ENCODE measurements at regions not wholly inside any gene's neighbourhood (a gene's known extent, or its start where the extent isn't known, plus 50 kb on each side); places are given as distances from the start of the nearest gene placed in this dataset.
A peak's percentile ranks its signal among the peaks of the same experiment; 100 is the strongest.
"Not testable (repeated sequence)": the region's sequence is repeated elsewhere in the genome, so short reads cannot be mapped to it uniquely, and the experiment has no call there.

DNA sequence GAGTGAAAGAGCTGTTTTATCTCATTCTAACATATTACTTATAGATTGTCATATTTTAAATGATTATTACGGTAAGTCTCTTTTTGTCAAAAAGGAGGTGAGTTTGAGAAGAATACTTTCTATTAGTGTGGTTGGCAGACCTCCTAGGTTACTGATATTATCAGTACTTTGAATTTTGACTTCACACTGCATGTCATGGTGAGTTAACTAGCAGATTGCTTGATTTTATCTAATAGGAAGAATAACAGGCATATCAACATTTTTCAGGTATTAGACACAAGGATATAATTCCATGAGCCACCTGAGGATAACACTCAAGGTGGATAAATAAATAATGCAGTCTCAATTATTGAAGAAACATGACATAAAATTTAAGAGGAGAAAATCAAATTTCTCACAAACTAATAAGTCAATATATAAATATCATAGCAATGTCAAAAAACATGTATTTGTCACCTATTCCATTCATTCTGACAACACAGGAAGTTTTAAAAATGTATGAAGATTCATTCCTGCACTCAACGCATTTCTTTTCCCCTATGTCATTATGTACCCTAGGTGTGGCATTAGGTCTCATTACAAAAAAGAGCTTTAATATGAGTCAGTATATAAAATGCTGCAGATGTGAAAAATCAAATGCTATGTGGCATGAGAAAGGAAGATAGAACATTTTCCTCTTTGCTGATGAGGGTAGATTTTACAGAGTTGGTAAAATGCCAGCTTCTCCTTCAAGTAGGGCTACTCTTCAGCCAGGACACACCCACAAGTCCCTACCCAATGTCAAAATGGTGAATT is 1621.6 kb downstream of the REEP3 start:
- no peak for DNase-seq (ENCODE audit: low spot score)

DNA sequence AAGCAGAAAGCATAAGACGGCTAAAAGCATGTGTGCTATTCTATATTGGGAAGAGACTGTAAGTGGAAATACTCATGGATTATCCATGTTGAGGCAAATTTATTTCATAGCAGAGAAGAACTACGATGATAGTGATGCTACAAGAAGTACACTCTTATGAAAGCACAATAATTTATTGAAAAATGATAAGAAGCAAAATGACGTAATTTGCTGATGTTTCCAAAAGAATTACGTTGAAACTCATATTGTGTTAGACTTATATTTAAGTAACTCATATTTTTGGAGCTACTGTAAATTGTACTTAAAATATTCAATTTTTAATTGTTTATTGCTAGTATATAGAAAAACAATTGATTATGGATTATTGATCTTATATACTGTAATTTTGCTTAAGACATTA is 1622.5 kb downstream of the REEP3 start:
- no peak for DNase-seq (ENCODE audit: low spot score)

DNA sequence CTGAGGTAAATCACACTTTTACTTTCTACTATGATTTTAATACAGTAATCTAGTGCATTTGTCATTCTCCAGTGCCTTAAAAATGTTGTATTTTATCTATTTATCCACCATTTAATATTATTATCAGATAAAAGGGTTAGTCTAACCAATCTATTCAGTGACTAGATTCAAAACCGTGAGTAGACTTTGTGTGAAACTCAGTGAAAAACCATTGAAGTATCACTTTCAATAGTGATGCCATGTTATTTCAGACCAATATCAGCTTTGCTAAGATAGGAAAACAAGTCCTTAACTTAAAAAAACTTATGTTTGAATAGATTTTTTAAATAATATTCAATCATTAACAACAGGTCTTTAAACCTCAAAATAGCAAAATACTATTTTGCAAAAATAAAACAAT is 1628.7 kb downstream of the REEP3 start:
- DNase-seq (ENCODE audit: low spot score) = no peak

DNA sequence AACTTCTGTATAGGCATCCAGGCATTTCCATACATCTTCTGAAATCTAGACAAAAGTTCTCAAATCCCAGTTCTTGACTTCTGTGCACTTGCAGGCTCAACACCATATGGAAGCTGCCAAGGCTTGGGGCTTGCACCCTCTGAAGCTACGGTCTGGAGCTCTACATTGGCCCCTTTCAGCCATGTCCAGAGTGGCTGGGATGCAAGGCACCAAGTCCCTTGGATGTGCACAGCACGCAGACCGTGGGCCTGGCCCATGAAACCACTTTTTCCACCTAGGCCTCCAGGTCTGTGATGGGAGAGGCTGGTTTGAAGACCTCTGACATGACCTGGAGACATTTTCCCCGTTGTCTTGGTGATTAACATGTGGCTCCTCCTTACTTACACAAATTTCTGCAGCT is 1645.1 kb downstream of the REEP3 start:
- DNase-seq (ENCODE audit: low spot score) = no peak

DNA sequence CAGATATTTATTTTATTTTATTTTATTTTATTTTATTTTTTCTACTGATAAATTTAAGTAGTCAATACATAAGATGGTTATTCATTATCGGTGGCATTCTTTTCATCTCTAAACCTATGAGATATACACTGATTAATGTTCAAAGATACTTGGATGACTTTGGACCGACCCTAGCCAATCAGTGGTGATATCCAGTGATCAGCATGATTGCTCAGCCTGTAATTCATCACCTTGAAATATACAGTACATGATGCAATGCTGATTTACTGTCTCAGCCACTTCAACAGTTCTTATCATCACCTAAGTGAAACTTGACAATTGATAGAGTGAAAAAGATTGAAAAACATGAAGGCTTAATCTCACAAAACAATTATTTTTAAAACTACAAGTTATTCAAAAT is 1651.0 kb downstream of the REEP3 start:
- DNase-seq (ENCODE audit: low spot score) = no peak

DNA sequence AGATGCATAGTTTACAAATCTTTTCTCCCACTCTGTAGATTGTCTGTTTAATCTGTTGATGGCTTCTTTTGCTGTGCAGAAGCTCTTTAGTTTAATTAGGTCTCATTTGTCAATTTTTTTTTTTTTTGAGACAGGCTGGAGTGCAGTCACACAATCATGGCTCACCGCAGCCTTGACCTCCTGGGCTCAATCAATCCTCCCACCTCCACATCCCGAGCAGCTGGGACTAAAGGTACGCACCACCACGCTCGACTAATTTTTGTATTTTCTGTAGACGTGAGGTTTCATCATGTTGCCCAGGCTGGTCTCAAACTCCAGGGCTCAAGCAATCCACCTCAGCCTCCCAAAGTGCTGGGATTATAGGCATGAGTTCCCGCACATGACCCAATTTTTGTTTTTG is 1655.8 kb downstream of the REEP3 start:
- DNase-seq (ENCODE audit: low spot score) = no peak

DNA sequence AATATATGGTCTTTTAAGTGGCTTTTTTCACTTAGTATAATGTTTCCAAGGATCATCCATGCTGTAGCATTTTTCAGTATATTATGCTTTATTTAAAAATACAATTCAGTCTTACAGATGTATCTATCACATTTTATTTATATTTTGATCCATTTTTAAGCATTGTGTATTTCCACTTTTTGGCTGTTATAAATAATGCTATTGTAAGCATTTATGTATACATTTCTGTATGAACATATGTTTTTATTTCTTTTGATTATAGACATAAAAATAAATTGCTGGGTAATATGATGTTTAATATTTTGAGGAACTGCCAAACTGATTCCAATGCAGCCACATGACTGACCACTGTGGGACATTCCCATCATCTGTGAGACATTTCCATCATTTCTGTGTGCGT is 1662.0 kb downstream of the REEP3 start:
- no peak for DNase-seq (ENCODE audit: low spot score)

DNA sequence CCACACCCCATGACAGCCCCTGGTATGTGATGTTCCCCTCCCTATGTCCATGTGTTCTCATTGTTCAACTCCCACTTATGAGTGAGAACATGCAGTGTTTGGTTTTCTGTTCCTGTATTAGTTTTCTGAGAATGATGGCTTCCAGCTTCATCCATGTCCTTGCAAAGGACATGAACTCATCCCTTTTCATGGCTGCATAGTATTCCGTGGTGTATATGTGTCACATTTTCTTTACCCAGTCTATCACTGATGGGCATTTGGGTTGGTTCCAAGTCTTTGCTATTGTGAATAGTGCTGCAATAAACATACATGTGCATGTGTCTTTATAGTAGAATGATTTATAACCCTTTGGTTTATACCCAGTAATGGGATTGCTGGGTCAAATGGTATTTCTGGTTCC is 1665.5 kb downstream of the REEP3 start:
- not testable (repeated sequence) for DNase-seq (ENCODE audit: low spot score)

DNA sequence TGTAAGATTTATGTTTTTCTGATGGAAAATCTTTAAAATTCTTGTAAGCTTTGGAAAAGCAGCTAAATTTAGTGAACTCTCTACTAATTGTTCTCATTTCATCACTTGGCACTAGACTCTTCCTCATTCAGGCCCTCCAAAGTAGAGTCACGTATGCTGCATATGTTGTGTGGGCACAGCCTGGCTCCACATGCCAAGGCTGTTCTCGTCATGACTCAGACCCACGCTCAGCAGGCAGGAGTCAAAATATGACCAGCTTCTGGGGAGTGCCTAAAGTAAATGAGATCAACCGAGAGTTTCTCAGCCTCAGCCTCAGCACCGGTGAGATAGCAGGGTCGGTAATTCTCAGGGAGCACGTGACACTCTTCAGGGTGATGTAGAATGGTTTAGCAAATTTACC is 1672.9 kb downstream of the REEP3 start:
- DNase-seq (ENCODE audit: low spot score) = peak; percentile 81

DNA sequence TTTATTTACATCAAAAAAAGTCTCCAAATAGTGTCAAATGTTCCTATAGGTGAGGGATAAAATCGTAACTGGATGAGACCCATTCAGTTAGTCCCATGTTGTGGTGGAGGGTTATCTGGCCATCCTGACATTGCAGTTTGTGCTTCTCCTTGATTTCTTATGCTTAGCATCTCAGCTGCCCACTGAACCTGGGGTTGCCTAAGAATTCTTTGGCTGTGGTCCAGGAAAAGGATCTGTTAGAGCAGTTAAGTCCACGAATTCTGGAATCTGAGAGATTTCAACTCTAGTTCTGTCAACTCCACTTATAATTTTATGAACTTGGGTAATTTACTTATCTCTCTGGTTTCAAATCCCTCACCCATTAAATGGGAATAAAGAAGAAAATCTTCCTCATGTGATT is 1673.4 kb downstream of the REEP3 start:
- no peak for DNase-seq (ENCODE audit: low spot score)

DNA sequence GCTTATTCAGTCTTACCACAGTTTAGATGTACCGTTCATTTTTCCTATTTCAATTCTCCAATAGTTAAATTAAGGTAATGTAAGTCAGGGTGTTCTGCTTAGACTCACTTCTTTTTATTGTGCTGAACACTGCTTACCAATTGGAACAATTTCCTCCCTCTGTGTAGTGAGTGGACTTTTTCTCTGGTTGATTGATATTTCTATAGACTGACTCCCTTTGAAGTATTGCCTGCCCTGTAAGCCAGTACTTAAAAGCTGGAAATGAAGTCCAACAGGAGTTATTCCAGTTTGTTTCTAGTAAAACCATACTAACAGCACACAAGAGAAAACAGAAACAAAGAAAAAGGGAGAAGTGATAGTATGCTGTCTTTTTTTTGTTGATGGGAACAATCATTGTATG is 1674.9 kb downstream of the REEP3 start:
- DNase-seq (ENCODE audit: low spot score) = no peak

DNA sequence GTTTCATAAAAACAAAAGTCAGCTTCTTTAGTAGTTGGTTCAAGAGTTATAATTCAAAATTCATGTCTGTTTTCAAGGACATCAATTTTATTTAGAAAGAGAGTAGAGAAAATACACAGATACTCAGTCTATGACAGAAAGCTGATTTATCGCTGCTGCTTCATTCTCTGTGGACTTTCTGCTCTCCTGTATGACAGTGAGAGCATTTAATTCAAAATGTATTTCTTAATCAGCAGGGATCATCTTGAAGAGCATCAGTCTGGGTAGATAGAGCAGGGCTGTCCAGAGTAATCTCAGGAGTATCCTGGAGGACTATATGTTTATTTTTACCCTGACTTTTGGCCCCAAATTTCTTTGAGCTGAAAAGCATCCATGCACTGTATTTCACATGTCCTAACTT is 1676.7 kb downstream of the REEP3 start:
- no peak for DNase-seq (ENCODE audit: low spot score)

DNA sequence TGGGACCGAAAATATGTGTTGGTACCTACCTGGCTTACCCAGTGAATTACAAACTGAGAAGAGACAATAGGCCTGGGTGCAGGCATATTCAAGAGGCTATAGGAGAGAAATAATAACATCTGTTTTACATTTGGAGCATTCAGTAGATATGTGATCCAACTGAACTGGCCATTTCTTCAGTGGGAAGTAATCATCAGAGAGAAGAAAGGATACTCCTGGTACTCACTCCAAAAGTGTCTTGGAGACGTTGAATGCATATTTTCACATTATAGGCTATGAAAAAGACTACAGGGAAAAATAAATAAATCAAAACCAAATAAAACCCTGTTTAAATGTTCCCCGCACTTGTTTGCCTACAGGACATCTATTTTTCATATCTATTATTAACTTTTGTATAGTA is 1680.3 kb downstream of the REEP3 start:
- DNase-seq (ENCODE audit: low spot score) = no peak

DNA sequence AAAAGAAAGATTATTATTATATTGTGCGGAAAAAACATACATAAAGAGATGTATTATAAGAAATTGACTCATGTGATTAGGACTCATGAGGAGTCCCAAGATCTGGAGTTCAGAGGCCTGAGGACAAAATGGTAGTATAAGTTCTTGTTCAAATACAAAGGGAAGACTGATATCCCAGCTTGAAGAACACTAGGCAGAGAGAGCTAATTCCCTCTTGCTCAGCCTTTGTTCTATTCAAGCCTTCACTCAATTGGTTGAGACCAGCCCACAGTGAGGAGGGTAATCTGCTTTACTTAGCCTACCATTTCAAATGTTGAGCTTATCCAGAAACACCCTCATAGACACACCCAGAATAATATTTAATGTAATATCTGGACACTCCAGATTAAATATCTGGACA is 1683.8 kb downstream of the REEP3 start:
- DNase-seq (ENCODE audit: low spot score) = no peak

DNA sequence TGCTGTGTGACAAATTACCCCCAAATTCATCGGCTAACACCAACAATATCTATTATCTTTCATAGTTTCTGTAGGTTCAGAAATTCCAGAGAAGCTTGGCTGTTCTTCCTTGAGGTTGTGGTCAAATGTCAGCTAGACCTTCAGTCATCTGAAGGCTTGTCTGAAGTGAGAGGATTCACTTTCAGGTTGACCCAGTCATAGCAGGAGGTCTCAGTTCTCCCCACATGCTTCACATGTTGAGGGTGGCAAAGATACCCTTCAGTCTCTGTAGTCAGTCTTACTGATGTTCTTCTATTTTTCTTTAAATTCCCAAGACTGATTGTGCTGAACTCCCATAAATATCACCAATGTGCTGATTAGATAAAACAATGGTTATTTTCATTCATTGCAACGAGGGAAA is 1692.0 kb downstream of the REEP3 start:
- DNase-seq (ENCODE audit: low spot score) = no peak

DNA sequence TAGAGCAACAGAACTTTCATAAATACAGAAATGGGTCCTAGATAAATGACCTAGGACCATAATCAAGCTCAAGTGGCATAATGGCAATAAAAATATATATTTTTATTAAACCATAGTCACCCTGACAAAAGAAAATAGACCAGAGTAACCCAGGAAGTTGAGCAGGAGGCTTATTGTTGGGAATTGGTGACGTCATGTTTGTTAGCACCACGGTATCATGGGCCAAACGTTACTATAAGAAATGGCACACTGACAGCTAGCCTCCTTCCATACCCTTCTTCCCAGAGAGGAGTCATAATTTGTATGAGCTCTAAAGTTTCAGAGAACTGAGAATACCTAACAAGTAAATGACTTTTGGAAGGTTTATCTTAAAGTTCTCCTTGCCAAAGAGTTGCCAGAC is 1698.2 kb downstream of the REEP3 start:
- no peak for DNase-seq (ENCODE audit: low spot score)

DNA sequence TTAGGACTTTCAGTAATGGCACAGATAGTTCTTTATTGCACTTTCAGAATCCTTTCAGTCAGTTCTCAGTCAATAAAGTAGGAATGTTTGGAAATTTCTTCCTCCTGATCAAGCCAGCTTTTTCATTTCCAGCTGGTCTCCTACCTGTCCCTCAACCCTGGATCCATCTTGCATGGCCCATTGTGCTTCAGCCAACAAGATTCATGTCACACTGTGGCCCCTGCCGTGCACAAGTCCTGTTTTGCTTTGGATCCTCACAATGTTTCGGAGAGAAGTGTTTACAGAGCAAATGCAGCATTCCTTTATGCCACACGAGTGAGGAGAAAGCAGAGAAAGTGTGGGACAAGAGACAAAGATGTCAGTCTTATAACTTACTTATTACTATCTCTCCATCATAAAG is 1694.7 kb upstream of the LRRTM3 start:
- DNase-seq (ENCODE audit: low spot score) = no peak

DNA sequence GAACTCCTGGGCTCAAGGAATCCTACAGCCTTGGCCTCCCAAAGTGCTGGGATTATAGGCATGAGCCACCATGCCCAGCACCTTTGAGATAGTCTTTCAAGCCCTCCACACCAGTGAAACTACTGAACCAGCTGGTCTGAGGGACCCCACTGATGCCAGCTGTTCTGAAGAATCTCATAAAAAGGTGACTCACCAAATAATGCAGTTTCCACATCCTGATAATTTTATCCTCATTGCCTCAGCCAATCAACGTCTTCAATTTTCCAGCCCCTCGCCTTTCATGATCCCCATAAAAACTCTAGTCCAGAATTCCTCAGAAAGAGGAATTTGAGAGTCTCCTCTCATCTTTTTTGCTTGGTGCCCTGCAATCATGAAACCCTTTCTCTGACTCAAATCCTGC is 1691.6 kb upstream of the LRRTM3 start:
- DNase-seq (ENCODE audit: low spot score) = no peak

DNA sequence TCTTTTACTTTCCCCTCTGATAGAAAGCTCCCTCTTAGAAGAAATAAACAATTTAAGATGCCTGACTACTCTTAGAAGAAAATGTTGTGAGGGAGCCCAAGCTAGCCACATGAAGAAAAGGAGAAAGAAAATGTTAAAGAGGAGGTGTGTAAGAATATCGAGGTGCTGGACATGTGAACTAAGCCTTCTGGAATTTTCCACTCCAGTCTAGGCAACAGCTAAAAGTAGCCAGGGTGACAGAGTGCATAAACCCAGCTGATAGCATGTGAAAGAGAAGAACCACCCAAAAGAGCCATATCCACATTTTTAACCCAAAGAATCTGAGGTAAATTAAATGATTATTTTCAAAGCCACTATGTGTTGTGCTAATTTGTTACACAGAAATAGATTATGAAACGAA is 1690.6 kb upstream of the LRRTM3 start:
- DNase-seq (ENCODE audit: low spot score) = no peak

DNA sequence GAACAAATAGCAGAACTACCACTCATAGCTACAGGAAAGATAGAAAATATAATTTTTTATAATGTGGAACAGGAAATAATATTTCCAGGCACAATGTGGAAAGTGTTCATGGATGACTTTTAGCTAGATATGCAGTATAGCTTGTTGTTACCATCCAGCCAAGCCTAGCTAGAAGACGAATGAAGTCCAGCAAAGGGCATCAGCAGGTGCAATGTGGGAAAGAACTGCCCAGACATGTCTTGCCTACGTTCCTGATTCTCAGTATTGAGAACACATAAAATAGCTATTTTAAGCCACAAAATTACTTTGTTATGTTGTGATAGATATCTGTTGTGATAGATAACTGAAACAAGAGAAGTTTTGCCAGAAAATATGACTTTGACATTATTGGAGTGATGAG is 1690.0 kb upstream of the LRRTM3 start:
- DNase-seq (ENCODE audit: low spot score) = no peak

DNA sequence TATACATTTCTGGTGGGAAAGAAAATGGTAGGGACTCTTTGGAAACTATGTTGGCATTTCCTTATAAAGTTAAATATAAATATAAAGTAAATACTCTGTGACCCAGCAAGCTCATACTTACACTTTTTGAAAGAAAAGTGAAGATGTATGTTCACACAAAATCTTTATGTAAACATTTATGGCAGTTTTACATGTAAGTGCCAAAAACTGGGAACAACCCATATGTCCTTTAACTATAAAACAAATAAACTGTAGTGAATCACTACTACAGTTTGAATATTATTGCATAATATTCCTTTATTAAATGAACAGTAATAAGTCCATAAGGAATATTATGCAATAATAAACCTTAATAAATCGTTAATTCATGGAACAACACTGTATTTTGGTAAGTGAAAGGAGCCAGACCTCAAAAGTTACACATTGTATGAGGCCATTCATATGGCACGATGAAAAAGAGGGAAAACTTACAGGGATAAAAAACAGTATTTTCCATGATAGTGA is 1660.3 kb upstream of the LRRTM3 start:
- no peak for DNase-seq (ENCODE audit: low spot score)

DNA sequence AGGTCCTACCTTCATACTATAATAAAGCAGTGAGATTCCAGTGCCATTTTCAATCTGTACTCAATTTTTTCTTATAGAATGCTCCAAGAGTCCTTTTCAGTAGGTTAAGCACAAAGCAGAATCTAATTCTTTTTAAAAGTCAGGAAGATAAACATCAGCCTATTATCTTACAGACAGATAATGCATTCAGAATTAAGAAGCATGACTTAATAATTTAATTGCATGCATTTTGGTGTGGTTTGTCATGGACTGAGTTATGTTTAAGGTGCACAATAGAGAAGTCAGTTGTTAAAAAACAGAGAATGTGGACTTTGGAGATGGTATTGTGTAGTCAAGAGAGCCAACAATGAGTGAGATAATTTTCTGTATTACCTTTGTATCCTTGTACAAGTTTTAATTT is 1656.3 kb upstream of the LRRTM3 start:
- DNase-seq (ENCODE audit: low spot score) = not testable (repeated sequence)

DNA sequence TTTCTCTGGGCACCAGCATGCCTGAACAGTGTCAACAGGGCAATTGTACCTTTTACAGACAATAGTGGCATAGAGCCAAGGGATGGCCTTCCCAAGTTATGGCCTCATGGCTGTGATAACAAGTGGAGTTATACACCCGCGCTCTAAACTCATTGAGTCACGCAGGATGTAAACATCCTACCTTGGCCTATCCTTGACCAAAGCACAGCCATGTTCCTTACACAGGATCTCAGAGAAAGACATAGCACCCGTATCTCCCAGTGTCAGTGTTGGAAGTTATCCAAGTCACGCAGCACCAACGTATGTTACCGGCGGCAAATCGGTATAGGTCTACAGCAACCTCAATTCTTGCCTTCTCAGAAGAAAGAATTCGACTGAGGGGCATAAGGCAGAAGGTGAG is 1654.9 kb upstream of the LRRTM3 start:
- DNase-seq (ENCODE audit: low spot score) = no peak

DNA sequence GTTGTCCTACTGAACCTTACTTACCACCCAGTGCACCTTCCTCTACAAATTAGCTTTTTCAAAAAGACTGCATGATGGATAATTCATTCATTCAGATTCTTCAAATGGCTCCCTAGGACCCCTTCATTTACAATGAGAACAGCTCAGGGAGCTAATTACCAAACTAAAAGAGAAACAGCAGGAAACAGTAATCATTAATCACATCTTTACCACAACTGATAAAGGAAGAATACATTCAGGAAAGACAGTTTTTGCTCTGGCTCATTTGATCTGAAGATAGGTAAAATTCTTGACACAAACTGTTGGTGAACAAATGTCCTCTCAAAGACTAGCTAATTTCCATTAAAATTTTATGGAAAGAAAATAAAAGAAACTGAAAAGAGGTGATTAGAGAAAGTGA is 1652.7 kb upstream of the LRRTM3 start:
- no peak for DNase-seq (ENCODE audit: low spot score)

All from Ammon's horn (tissue), 1 donor.